ENCODE measurements at regions not wholly inside any gene's neighbourhood (a gene's known extent, or its start where the extent isn't known, plus 50 kb on each side); places are given as distances from the start of the nearest gene placed in this dataset.

- Histone ChIP-seq H3K9me3 (replicated peaks in 1 of 2; ENCODE audit: control insufficient read depth in 1 of 2, insufficient read depth in 1 of 2, low read length in 2 of 2) (no peaks in the 10 kb centered on the region), H3K4me1 (ENCODE audit: control insufficient read depth in 1 of 2, insufficient read depth in 2 of 2, low read length in 2 of 2) (peaks cover 71 to 73% of the 10 kb centered on the region in 2 donors), H3K9ac (ENCODE audit: insufficient read depth, low read length, poor library complexity, severe bottlenecking) (peak overlapping the region; percentile 40), H4K20me1 (ENCODE audit: insufficient read depth, low read length) (no peaks in the 10 kb centered on the region), H3K27me3 (ENCODE audit: control insufficient read depth in 2 of 2, insufficient read depth in 2 of 2, low read length in 2 of 2) (no peaks in the 10 kb centered on the region), H3K4me3 (replicated peaks in 1 of 3; ENCODE audit: low read depth in 2 of 3, low read length in 3 of 3) (peak overlapping the region in 1 of 3 experiments; percentile 62), H2AFZ (ENCODE audit: insufficient read depth, low read depth, low read length, poor library complexity, severe bottlenecking) (no peak overlapping the region), H3K27ac (ENCODE audit: low read depth in 1 of 2, low read length in 2 of 2) (peak overlapping the region; percentile 84 to 97), H3K4me2 (replicated peaks; ENCODE audit: extremely low read depth, low read length, poor library complexity, severe bottlenecking) (peak overlapping the region; percentile 64), H3K79me2 (ENCODE audit: insufficient read depth, low read length) (peaks cover 35% of the 10 kb centered on the region), H3K36me3 (replicated peaks in 1 of 2; ENCODE audit: control insufficient read depth in 1 of 2, insufficient read depth in 2 of 2, low read length in 2 of 2) (no peaks in the 10 kb centered on the region)
- intact Hi-C loops (cut with micrococcal nuclease): loop anchor here (5.0 to 10.0 kb wide), 4 partner anchors 98 to 506 kb away; no protein-coding TSS in a partner anchor
- Mint-ChIP-seq H3K36me3 (peaks cover 14 to 22% of the 10 kb centered on the region in 2 donors), H3K4me3 (peak overlapping the region in 1 of 2 donors; percentile 71), H3K9me3 (peaks cover 0 to 12% (median 5%) of the 10 kb centered on the region in 7 donors), H3K4me1 (peaks cover 68% of the 10 kb centered on the region), H3K27me3 (ENCODE audit: low read depth in 3 of 3) (peaks cover 0 to 3% (median 0%) of the 10 kb centered on the region in 3 donors), H3K27ac (peak overlapping the region; percentile 94 to 98 (median 97))
- TF ChIP-seq CTCF (IDR thresholded peaks at IDR 0.05): no peak
- DNase-seq: peak; percentile 40 to 75 (median 48)
- WGBS (ENCODE audit: insufficient coverage): no CpG with 5 or more reads among the region's 1 CpG
Observed at GRCh38 chr3:188940573-188940932, 231.2 kb upstream of the TPRG1 start.

GRCh38 chr3:188941103-188941502 is 230.7 kb upstream of the TPRG1 start:
- H4K20me1 ChIP-seq (ENCODE audit: insufficient read depth, low read length): no peaks in the 10 kb centered on the region
- TF ChIP-seq CTCF (IDR thresholded peaks at IDR 0.05): no peak
- H3K27ac ChIP-seq (ENCODE audit: low read depth in 1 of 2, low read length in 2 of 2): peak overlapping the region; percentile 84 to 97
- H3K36me3 ChIP-seq (replicated peaks in 1 of 2; ENCODE audit: control insufficient read depth in 1 of 2, insufficient read depth in 2 of 2, low read length in 2 of 2): no peaks in the 10 kb centered on the region
- H3K27me3 ChIP-seq (ENCODE audit: control insufficient read depth in 2 of 2, insufficient read depth in 2 of 2, low read length in 2 of 2): no peaks in the 10 kb centered on the region
- no peak overlapping the region for H2AFZ ChIP-seq (ENCODE audit: insufficient read depth, low read depth, low read length, poor library complexity, severe bottlenecking)
- no peaks in the 10 kb centered on the region for H3K9me3 ChIP-seq (replicated peaks in 1 of 2; ENCODE audit: control insufficient read depth in 1 of 2, insufficient read depth in 1 of 2, low read length in 2 of 2)
- peaks cover 14 to 22% of the 10 kb centered on the region in 2 donors for H3K36me3 Mint-ChIP-seq
- peak overlapping the region in 1 of 2 donors; percentile 71 for H3K4me3 Mint-ChIP-seq
- WGBS (ENCODE audit: insufficient coverage): 0% methylated on average over 2 of the region's 3 CpGs
- peaks cover 77 to 78% of the 10 kb centered on the region in 2 donors for H3K4me1 ChIP-seq (ENCODE audit: control insufficient read depth in 1 of 2, insufficient read depth in 2 of 2, low read length in 2 of 2)
- peak; percentile 85 to 93 (median 91) for DNase-seq
- peak overlapping the region in 1 of 3 experiments; percentile 62 for H3K4me3 ChIP-seq (replicated peaks in 1 of 3; ENCODE audit: low read depth in 2 of 3, low read length in 3 of 3)
- peaks cover 0 to 3% (median 0%) of the 10 kb centered on the region in 3 donors for H3K27me3 Mint-ChIP-seq (ENCODE audit: low read depth in 3 of 3)
- H3K9me3 Mint-ChIP-seq: peaks cover 0 to 12% (median 5%) of the 10 kb centered on the region in 7 donors
- peak overlapping the region; percentile 64 for H3K4me2 ChIP-seq (replicated peaks; ENCODE audit: extremely low read depth, low read length, poor library complexity, severe bottlenecking)
- peak overlapping the region; percentile 40 for H3K9ac ChIP-seq (ENCODE audit: insufficient read depth, low read length, poor library complexity, severe bottlenecking)
- peaks cover 73% of the 10 kb centered on the region for H3K4me1 Mint-ChIP-seq
- intact Hi-C loops (cut with micrococcal nuclease): loop anchor here (5.0 to 10.0 kb wide), 4 partner anchors 99 to 506 kb away; no protein-coding TSS in a partner anchor
- peaks cover 41% of the 10 kb centered on the region for H3K79me2 ChIP-seq (ENCODE audit: insufficient read depth, low read length)
- H3K27ac Mint-ChIP-seq: peak overlapping the region; percentile 94 to 98 (median 97)

Measured in CD14-positive monocyte (primary cell).